Mesothelial cell of epicardium (in vitro differentiated cells): ENCODE measurements at regions not wholly inside any gene's neighbourhood (a gene's known extent, or its start where the extent isn't known, plus 50 kb on each side); places are given as distances from the start of the nearest gene placed in this dataset.

ENCODE experiments used
- DNase-seq, 2 experiments: peaks; one replicate each; pipeline ENCODE4 v3.0.0; 2021; ENCODE audit warnings: low spot score in 2 of 2; ENCODE audit not compliant: unreplicated experiment in 2 of 2
- H3K27ac Mint-ChIP-seq: 2 replicates; pipeline ENCODE4 v1.8.0; 2021; ENCODE audit warnings: mixed read lengths
- H3K27me3 Mint-ChIP-seq: 2 replicates; pipeline ENCODE4 v1.8.0; 2021; ENCODE audit warnings: low read depth, mixed read lengths
- H3K36me3 Mint-ChIP-seq: 2 replicates; pipeline ENCODE4 v1.8.0; 2021; ENCODE audit warnings: mixed read lengths
- H3K4me1 Mint-ChIP-seq: 2 replicates; pipeline ENCODE4 v1.8.0; 2021; ENCODE audit warnings: mixed read lengths
- H3K4me3 Mint-ChIP-seq: 2 replicates; pipeline ENCODE4 v1.8.0; 2021; ENCODE audit warnings: mild to moderate bottlenecking, moderate library complexity, mixed read lengths
- H3K9me3 Mint-ChIP-seq: 2 replicates; pipeline ENCODE4 v1.8.0; 2021; ENCODE audit warnings: mixed read lengths
- TF ChIP-seq, protein P1 (sequence below): fragments of 200-600 bp; sonication (generic); IDR thresholded peaks from one replicate; pipeline ENCODE4 v1.5.0; 2021; ENCODE audit warnings: antibody characterized with exemption; ENCODE audit not compliant: unreplicated experiment

DNA sequence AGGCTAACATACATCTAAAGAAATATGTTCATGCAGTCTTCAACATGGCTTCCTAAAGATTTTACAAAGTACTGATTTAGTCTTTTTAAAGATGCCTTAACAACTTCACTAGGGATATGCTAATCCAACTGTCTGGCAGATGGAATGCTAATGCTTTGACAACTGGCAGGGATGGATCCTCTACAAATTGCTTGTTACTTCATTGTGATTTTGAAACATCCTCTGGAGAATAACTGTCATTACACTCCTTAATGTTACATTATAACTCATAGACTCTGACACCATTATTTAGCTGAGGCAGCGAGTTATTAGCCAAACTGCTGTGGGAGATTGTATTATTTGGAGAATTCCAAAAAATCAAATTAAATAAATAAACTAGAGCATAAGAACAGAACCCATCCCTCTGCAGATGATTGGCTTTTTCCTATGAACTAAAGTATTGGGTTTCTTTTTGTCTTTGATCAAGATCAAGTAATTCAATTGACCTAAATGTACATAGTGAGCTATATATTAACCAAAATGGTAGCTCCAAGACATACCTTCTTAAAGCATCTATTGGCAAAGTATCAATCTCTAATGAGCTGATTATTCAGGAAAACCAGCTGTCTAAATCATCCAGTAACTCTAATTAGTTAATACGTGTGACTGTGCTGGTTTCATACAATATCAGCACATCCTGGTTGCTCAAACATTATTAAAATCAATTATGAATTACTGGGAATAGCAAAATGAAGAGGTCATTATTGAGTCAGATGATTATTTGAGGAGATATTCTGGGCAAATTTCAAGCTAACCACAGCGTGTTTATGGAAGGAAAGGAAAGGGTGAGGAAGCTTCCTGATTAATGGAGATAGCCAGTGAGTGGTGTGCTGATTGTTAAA lies 321.3 kb upstream of the TFPI start:
- Mint-ChIP-seq H3K4me1 (peaks cover 17% of the 10 kb centered on the region), H3K27me3 (no peaks in the 10 kb centered on the region), H3K27ac (no peak overlapping the region), H3K9me3 (no peaks in the 10 kb centered on the region), H3K4me3 (no peak overlapping the region), H3K36me3 (no peaks in the 10 kb centered on the region)
- TF ChIP-seq, protein P1, sequence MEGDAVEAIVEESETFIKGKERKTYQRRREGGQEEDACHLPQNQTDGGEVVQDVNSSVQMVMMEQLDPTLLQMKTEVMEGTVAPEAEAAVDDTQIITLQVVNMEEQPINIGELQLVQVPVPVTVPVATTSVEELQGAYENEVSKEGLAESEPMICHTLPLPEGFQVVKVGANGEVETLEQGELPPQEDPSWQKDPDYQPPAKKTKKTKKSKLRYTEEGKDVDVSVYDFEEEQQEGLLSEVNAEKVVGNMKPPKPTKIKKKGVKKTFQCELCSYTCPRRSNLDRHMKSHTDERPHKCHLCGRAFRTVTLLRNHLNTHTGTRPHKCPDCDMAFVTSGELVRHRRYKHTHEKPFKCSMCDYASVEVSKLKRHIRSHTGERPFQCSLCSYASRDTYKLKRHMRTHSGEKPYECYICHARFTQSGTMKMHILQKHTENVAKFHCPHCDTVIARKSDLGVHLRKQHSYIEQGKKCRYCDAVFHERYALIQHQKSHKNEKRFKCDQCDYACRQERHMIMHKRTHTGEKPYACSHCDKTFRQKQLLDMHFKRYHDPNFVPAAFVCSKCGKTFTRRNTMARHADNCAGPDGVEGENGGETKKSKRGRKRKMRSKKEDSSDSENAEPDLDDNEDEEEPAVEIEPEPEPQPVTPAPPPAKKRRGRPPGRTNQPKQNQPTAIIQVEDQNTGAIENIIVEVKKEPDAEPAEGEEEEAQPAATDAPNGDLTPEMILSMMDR, result no peak
- DNase-seq, result no peak

DNA sequence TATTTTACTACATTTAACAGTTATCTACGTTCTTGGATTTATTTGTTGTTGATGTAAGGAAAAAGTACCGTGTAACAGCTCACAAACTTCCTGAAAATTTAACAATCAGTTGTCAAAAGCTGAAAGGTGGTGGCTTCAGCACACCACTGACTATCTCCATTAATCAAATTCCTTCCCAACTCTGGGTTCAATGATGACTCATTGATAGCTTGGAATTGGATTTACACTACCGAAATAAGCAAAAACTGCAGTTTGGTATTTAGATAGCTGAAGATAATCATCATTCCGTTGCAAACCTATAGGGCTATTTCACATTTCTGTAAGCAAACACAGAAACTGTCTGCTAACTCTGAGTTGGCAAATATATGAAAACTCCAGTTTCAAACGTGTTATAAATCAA lies 322.3 kb upstream of the TFPI start:
- DNase-seq, result no peak
- H3K9me3 Mint-ChIP-seq, result no peaks in the 10 kb centered on the region
- peaks cover 17% of the 10 kb centered on the region for H3K4me1 Mint-ChIP-seq
- no peaks in the 10 kb centered on the region for H3K27me3 Mint-ChIP-seq
- no peak overlapping the region for H3K4me3 Mint-ChIP-seq
- TF ChIP-seq, protein P1, result no peak
- H3K36me3 Mint-ChIP-seq, result no peaks in the 10 kb centered on the region
- no peak overlapping the region for H3K27ac Mint-ChIP-seq

DNA sequence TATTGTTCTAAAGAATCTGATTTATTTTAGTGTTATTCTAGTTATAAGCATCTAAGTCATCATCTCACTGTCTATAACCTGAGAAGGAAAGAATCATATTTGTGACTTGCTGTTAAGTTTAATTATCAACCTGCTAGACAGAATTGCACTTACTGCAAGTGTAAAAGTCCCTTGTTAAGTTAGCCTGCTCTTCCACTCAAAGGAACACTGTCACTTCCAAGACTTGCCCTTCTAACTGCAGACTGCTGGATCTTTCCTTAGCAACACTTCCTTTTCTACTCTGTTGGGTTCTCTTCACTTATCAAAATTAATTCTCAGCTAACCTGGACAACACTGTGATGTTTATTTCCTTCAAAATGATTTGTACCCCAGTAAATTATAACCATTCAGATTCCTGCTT lies 323.2 kb upstream of the TFPI start:
- Mint-ChIP-seq H3K4me3 (no peak overlapping the region), H3K27ac (no peak overlapping the region)

DNA sequence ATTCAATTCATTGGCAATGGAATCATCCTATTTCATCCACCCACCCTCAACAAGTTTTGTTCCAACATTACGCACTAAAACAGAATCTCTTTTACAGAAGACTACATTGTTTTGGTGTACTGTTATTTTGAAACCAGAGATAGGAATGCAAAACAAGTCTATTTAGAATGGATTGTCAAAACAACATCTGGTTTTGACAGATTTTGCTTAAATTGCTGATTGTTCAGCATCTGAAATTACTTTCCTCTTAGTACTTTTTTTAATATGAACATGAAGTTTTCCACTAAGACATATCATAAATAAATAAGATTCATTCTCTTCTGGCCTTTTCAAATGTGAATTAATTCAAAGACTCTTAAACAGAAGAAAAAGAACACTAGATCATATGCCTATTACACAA lies 323.9 kb upstream of the TFPI start:
- TF ChIP-seq, protein P1, result no peak
- Mint-ChIP-seq H3K27ac (no peak overlapping the region), H3K27me3 (no peaks in the 10 kb centered on the region), H3K9me3 (no peaks in the 10 kb centered on the region), H3K4me3 (no peak overlapping the region), H3K4me1 (peaks cover 17% of the 10 kb centered on the region), H3K36me3 (no peaks in the 10 kb centered on the region)
- DNase-seq, result no peak

More for the DNA sequence above, 323.2 kb upstream of the TFPI start:
- DNase-seq, result no peak
- TF ChIP-seq, protein P1, result no peak
- Mint-ChIP-seq H3K4me1 (peaks cover 17% of the 10 kb centered on the region), H3K9me3 (no peaks in the 10 kb centered on the region), H3K27me3 (no peaks in the 10 kb centered on the region), H3K36me3 (no peaks in the 10 kb centered on the region)

DNA sequence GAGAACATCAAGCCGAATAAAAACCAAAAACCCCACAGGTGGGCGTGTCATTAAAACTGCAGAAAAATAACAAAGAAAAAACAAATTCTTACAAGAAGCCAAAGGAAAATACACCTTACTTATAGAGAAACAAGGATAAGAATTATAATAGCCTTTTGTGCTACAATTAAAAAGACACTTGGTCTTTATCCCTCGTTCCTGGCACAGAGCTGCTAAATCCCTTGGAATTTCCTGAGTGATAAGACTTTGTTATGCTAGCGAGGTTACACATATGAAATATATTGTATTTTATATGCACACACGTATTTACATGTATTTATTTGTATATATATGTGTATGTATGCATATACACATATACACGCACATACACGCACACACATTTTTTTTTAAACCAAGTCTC lies 325.3 kb upstream of the TFPI start:
- H3K4me3 Mint-ChIP-seq, result no peak overlapping the region
- peaks cover 16% of the 10 kb centered on the region for H3K4me1 Mint-ChIP-seq
- H3K36me3 Mint-ChIP-seq, result no peaks in the 10 kb centered on the region
- TF ChIP-seq, protein P1, result no peak
- DNase-seq, result no peak
- H3K27ac Mint-ChIP-seq, result no peak overlapping the region
- H3K9me3 Mint-ChIP-seq, result no peaks in the 10 kb centered on the region
- no peaks in the 10 kb centered on the region for H3K27me3 Mint-ChIP-seq
